GM12872 (cell line): ENCODE measurements at regions not wholly inside any gene's neighbourhood (a gene's known extent, or its start where the extent isn't known, plus 50 kb on each side); places are given as distances from the start of the nearest gene placed in this dataset.

Experiments used
- TF ChIP-seq, protein P1 (sequence below): IDR thresholded peaks from 3 replicates; pipeline ENCODE4 v1.5.1; 2011; ENCODE audit warnings: low read depth, mild to moderate bottlenecking, low read length, moderate library complexity; ENCODE audit not compliant: insufficient read depth

DNA sequence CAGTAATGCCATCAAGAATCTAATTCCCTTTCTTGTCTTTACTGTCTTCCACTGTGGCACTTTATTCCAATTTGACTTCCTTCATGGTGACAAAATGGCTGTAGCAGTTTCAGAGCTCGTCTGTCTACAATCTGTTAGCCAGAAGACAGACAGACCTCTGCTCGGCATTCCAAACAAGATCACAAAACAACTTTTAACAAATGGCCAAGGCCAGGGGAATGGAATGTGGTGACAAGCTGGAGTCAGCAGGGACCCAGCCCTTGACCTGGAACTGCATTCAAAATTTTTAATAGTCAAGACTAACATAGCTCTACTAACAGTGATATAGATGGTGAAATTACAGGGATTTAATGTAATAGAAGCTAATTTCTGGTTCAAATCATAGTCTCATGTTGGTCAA, 637.2 kb downstream of the ETS1 start:
- TF ChIP-seq, protein P1, sequence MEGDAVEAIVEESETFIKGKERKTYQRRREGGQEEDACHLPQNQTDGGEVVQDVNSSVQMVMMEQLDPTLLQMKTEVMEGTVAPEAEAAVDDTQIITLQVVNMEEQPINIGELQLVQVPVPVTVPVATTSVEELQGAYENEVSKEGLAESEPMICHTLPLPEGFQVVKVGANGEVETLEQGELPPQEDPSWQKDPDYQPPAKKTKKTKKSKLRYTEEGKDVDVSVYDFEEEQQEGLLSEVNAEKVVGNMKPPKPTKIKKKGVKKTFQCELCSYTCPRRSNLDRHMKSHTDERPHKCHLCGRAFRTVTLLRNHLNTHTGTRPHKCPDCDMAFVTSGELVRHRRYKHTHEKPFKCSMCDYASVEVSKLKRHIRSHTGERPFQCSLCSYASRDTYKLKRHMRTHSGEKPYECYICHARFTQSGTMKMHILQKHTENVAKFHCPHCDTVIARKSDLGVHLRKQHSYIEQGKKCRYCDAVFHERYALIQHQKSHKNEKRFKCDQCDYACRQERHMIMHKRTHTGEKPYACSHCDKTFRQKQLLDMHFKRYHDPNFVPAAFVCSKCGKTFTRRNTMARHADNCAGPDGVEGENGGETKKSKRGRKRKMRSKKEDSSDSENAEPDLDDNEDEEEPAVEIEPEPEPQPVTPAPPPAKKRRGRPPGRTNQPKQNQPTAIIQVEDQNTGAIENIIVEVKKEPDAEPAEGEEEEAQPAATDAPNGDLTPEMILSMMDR, result no peak

DNA sequence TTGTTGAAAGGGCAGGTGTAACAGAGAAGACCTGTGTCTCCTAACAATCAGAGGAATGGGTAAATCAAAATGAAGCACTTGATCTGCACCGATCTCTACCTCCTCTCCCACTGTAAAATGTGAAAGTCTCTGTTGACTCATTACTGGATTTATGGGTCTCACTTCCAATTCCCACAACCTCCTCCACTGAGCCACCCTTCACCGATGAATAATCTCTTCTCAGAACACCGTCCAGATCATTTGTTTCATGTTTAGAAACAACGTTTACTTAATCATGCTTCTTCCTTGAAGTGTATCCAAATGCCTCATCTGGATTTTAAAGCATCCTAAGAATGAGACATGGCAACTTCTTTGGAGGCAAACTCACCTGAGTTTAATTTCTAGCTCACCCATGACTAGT, 643.6 kb downstream of the ETS1 start:
- TF ChIP-seq, protein P1, result no peak

DNA sequence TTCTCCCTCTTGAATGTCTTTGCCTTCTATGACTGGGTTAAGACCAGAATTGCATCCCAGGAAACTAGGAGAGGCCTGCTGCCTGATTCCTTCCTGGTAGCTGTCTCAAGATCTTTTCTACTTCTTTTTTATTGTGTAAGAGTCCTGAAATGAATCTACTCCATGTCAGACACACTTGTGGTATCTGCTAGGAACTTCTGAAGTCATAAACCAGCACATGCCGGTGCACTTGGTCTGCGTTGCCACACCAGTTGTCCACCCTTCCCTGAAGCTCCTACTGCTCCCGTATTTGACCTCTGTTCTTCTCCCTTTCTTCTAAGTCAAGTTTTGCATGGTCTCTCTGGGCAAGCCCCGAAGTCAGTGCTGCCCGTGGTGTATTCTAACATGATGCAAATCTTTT, 644.2 kb downstream of the ETS1 start:
- TF ChIP-seq, protein P1, result no peak

DNA sequence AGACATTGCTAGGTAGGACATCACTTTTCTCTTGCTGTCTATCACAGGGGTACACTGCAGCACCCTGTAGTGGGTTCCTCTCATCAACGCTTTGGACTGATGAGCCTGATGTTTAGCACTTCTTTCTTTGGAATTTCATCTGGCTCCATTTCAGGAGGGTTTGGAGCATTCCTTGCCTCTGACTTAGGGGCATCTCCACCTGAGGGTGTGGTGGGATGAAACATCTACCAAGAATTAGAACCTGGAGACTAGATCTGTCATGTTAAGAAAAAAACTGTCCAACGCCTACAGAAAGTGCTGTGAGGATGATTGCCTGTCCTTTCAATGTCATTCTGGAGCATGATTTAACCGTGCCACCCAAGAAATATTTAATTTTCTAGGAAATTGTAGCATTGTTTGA, 648.4 kb downstream of the ETS1 start:
- TF ChIP-seq, protein P1, result no peak

DNA sequence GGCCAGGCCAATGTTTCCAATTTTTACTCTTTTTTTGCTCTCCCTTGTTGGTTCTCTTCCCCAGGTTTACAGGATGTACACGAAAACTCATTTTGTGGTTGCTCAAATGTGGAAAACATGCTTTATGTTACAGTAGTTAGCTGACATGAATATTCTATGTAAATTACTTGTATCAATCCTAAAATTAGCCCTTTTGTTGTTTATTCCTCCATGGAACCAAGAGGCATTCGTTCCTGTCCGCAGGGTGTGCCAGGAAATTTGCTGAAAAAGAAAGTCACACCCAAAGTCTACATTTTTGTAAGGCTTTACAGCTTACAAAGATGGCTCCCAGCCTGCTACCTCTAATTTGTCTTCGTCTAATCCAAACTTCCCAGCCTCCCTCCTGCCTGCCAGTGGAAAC, 652.3 kb downstream of the ETS1 start:
- TF ChIP-seq, protein P1, result no peak

DNA sequence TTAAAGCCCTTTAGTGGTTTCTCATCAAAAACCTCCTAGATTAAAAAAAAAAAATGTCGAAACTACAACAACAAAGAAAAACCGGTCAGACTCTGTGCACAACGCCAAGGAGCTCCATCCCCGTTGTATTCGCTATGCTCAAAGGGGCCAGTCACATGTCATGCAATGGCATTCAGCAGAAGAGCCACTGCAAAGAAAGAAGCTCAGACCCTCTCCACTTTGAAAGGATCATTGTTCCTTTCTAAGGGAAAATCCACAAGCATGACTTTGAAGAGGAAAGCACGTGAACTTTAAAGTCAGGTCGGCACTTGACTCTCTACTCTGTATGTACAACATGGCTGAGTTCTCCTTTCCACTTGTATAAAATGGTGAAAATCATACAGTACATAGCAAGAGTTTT, 655.6 kb downstream of the ETS1 start:
- TF ChIP-seq, protein P1, result no peak

DNA sequence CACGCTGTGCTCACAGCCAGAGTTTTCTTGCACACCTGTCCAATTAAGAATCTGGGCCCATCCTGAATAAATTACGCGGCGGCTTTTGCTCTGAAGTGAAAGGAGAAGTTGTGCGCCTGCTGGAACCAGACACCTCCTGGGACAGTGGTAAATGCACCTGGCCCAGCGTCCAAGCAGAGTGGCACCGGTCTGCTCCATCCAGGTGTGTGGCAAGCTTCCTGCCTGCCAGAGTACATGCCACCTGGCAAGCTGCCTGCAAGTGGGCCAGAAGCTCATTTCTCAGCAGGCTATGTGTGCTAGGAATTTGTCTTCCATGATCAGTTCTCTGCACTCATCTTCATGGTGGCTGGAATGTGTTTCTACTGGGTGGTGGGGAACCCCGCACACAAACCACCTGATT, 660.6 kb downstream of the ETS1 start:
- TF ChIP-seq, protein P1, result no peak

DNA sequence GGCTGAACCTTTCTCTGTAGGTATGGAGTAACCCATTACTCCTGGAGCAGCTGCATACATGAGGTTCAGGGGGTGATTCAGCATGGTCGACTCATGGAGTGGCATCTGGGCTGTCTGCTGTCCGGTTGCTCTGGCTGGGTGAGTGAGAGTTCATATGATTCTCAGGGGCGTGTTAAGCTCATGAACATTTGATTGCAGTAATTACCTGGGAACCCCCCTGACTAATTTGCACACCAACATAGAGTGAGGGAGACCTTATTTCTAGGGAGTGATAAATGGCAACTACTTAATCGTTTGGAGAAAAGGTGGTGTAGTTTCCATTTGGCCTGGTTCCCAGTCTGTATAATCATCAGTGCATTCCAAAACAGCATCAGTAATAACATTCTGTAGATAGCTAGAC, 661.9 kb downstream of the ETS1 start:
- TF ChIP-seq, protein P1, result no peak
